HG02885 (cell line): ENCODE measurements at regions not wholly inside any gene's neighbourhood (a gene's known extent, or its start where the extent isn't known, plus 50 kb on each side); places are given as distances from the start of the nearest gene placed in this dataset.

Experiments used
- ATAC-seq: cut with Tn5 transposase; IDR thresholded peaks from one replicate; pipeline ENCODE4 v1.9.1; 2021; ENCODE audit warnings: mild to moderate bottlenecking; ENCODE audit not compliant: unreplicated experiment, poor library complexity

DNA sequence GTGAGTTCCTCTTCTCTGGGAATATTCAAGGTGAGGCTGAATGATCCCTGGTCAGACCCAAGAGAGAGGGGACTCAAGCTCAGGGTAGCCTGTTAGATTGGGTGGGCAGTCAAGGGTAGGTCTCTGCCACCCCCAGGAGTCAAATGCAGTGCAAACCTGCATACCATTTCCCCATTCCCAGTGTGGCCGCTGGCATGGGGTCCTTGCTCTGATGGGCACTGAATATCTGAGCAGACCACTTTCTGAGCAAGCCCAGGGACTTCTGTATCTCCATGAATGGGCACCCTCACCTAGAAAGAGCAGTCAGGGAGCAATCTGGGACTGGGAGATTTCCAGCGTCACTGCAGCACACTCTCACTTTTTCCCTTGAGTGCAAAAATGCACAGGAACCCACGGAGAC is 573.7 kb downstream of the BCL11B start:
- no peak for ATAC-seq

DNA sequence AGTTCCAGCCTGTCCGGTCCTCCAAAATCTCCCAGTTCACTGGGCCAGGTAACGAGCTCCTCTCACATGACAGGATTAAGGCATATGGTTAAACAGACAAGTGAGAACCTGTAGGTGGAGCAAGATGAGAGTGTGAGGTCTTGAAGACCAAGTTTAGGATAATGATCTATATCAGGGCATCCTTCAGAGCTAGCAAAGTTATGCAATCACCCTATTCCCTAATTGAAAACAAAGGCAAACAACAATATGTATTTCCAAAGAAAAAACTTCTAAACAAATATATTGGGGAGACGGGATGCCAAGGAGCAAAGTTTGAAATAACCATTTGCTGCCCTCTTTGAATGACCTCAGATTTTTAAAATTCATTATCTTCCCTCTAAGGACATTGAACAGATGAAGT is 571.2 kb downstream of the BCL11B start:
- no peak for ATAC-seq

GRCh38 chr14:98701377-98701776 is 570.6 kb downstream of the BCL11B start:
- ATAC-seq = no peak

DNA sequence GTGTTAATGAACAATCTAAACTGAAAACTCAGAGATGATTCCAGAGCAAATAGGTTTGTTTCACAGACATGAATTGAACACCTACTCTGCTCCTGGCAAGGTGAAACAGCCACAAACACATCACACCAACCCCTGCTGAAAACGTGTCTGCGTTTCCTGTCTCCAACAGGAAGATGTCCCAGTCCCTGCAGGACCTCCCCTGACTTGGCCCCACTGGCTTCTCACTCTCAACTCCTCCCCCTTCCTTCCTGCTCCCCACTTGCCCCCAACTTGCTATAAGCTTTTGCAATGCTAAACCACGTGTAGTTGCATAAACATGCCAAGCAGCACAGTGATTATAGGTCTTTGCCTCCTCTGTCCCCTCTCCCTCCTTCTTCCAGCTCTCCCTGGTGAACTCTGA is 567.6 kb downstream of the BCL11B start:
- no peak for ATAC-seq

GRCh38 chr14:98705871-98706300 is 566.1 kb downstream of the BCL11B start:
- no peak for ATAC-seq

DNA sequence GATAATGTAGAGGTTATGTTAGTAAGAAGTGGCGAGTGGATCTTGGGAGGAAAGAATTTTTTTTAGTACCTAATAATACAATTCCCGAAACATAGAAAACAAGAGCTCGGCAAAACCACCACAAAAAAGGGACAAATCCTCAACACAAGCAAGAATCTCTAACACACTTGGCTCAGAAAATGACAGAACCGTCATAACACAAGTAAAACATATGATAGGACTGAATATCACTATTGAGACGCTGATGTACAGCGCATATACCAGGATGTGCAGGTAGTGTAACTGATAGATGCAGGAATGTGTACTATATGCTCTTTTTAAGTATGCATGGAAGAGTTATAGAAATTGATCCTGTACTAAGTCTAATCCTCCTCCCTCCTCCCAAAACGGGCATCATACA is 564.5 kb downstream of the BCL11B start:
- ATAC-seq = no peak

- ATAC-seq = no peak
These were observed 563.4 kb downstream of the BCL11B start for GRCh38 chr14:98708555-98708954.

DNA sequence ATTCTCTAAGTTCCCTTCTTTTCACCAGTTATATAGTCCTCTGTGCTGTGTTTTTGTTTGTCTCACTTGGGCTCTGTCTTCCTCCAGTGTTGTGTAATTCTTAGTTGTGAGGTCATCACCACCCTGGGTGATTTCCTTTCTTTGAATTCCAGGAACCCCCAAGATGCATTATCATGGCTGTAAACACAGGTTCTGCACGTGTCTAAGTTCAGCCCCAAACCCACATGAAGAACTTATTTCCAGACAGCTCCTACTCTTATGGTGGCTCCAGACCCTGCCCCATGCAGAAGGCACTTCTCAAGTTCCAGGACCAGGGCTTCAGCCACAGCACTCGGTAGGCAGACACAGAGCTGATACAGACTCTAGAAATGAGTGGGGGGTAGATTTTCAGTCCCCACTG is 560.5 kb downstream of the BCL11B start:
- ATAC-seq = no peak

GRCh38 chr14:98714626-98715425 is 557.2 kb downstream of the BCL11B start:
- ATAC-seq = no peak

- ATAC-seq = no peak
These were observed 555.9 kb downstream of the BCL11B start for GRCh38 chr14:98716133-98716532.

DNA sequence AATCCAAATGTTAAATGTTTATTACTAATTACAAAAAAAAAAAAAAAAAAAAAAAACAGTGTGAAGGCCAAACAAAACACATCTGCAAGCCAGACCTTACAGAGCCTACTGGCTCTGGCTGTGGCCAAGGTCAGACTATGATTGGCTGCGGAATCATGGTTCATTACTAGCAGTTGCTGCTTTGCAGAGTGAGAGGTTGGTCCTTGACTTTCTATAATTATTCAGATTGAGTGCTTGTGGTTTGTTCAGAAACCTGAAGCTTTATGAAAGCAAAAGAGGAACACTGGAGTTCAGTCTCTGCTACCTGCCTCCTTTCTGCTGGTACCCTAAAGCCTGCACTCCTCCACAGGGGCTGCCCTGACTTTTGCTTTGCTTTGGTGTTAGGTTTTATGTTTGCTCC is 550.9 kb downstream of the BCL11B start:
- ATAC-seq = no peak

DNA sequence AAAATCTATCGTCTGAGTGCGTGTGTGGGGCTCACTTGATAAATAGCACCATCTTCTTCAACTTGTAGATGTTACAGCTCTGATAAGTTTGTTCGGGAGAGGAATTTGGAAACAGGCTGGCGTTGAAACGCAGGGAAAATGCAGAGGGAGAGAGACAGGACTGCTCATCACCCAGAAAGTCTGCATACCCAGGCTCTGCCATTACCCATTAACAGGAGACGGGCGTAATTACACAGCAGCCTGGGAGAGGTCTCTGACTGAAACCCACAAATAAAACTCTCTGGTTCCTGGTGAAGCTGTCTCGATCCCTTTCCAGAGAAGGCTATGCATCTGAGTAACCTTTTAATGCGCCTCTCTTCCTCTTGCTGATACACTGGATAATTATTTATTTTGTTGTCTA is 547.3 kb downstream of the BCL11B start:
- ATAC-seq = no peak

DNA sequence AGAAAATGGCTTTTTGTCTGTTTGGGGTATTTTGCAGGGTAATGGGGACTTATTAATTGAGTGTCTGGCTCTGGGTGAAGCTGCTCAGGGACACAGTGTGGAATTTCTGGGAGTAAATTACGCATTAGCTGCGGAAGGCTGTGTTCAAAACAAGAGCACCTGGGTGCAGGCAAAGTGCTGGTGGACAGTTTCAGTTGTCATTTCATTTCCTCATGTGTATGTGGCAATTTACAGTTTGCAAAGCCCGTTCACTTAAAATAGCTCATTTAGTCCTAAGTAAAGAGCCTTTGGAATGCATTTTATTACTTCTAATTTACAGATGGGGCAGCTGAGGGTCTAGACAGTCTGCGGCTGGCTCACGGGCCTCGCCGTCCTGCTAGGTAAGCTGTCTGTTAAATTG is 546.8 kb downstream of the BCL11B start:
- ATAC-seq = no peak

DNA sequence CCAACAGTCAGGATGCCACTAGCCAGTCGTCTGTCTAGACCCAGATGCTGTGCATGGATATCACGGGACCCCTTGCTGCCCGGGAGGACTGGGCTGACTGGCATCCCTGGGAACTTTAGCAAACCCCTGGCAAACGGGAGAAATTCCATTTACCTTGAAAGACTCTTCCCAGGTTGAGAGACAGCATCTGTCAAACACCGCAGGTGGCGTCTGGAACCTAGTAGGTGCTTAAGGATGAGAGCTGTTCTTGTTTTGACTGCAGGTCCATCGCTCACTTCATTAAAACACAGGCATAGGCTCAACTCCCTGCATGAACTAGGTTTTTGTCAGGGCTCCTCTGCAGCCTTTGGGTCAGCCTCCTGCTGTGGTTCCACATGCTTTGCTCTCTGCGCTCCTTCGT is 546.3 kb downstream of the BCL11B start:
- no peak for ATAC-seq

DNA sequence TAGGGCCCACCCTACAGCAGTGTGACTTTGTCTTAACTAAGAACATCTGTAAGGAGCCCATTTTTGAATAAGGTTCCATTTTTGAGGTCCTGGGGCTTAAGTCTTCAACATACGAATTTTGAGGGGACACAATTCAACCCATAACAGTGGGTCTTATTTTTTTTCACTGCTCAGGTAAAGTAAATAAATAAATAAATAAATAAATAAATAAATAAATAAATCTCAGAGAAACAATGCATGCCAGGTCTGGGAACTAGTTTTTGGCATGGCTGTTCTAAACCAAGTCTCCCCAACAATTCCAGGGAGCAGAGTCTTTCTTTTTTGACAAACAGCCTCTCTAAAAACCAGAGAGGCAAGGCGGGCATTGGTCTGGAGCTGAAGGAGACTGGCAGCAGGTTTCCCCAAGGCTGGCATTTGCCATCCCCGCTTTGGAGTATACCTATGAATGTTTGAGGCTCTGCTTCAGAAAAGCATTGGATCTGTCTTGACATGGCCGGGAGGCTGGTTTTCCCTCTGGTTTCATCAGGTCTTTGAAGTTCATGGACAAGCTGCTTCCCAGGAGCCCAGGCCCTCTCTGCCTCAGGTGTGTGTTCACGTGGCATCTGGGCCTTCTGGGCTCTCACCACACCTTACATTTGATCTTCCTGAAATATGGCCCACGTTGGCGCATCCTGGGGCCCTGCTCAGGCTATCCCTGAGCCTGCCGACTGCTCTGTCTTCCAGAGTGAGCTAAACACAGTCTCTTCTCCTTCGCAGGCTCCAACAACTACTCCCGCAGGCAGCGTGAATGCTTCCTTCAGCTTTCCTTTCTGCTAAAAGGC is 545.2 kb downstream of the BCL11B start:
- no peak for ATAC-seq

DNA sequence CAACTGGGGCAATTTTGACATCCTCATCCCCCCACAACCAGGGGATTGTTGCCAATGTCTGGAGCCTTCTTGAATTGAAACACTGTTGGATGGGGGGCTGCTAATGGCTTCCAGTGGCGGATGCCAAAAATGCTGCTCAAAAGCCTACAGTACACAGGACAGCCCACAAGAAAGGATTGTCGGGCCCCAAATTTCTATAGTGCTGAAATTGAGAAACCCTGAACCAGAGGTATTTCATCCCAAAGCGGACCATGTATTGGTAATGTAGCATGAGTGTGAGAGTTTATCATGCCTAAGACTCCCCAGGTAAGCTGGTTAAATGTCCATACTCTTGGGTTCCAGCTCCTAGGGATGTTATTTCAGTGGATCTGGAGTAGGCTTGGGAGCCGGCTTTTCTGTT is 544.0 kb downstream of the BCL11B start:
- ATAC-seq = no peak

- ATAC-seq = no peak
These were observed 543.2 kb downstream of the BCL11B start for GRCh38 chr14:98728836-98729235.

- no peak for ATAC-seq
These were observed 540.7 kb downstream of the BCL11B start for GRCh38 chr14:98731286-98731685.

GRCh38 chr14:98731701-98732100 is 540.3 kb downstream of the BCL11B start:
- no peak for ATAC-seq

GRCh38 chr14:98733536-98733935 is 538.5 kb downstream of the BCL11B start:
- ATAC-seq = no peak

DNA sequence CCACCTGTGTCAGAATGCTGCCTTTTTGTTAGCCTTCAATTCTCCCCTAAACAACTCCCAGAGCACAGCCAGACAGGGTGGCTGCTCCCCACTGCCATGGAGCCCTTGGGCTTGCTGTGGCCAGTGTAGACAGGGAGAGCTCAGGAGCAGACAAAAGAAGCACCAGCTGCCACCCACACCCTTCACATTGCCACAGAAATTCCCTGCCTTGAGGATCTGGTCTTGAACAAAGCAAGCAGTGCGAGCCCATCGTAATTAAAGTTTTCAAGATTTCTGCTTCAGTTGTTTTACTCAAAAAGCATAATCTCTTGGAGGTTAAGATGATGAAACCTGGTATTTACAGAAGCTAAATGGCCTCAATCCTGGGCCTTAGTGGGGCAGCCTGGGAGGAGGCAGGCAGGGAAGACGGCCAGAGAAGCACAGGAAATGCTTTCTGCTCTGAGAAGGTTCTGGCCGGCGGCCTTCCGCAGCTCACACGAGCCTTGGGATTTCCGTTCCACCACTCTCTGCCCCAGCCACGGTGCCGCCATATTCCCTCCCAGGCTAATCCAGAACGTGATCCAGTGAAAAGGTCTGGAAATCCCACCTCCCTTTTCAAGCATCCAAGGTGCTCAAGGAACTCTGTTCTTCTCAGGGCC is 535.2 kb downstream of the BCL11B start:
- no peak for ATAC-seq
